Choroid plexus epithelial cell (primary cell): ENCODE measurements at regions not wholly inside any gene's neighbourhood (a gene's known extent, or its start where the extent isn't known, plus 50 kb on each side); places are given as distances from the start of the nearest gene placed in this dataset.

Experiments
- DNase-seq: peaks from one replicate; pipeline ENCODE4 v3.0.0-alpha.2; 2010; ENCODE audit warnings: low read depth
- H3K4me3 ChIP-seq: 2 replicates; pipeline ENCODE4 v1.5.1; 2011; ENCODE audit warnings: low read depth, mild to moderate bottlenecking, control low read depth, low read length, moderate library complexity
- CTCF ChIP-seq: conservative IDR thresholded peaks from 2 replicates; pipeline ENCODE4 v1.5.1; 2011; ENCODE audit warnings: low read depth, mild to moderate bottlenecking, control low read depth, inconsistent platforms, low read length, moderate library complexity

GRCh38 chr12:125201940-125202339, 136.7 kb downstream of the AACS start:
- DNase-seq: no peak
- H3K4me3 ChIP-seq: no peak overlapping the region
- TF ChIP-seq CTCF: no peak

- no peak overlapping the region for H3K4me3 ChIP-seq
- no peak for TF ChIP-seq CTCF
- no peak for DNase-seq
Measured at GRCh38 chr12:125202421-125202820, 137.2 kb downstream of the AACS start.

GRCh38 chr12:125203145-125203765, 138.0 kb downstream of the AACS start:
- H3K4me3 ChIP-seq: no peak overlapping the region
- DNase-seq: peak; percentile 40
- peak; percentile 71 for TF ChIP-seq CTCF

GRCh38 chr12:125205386-125205785, 140.2 kb downstream of the AACS start:
- TF ChIP-seq CTCF: no peak
- DNase-seq: no peak
- no peak overlapping the region for H3K4me3 ChIP-seq

- H3K4me3 ChIP-seq: no peak overlapping the region
- no peak for TF ChIP-seq CTCF
- no peak for DNase-seq
Measured at GRCh38 chr12:125206711-125207110, 141.5 kb downstream of the AACS start.

- TF ChIP-seq CTCF: no peak
- H3K4me3 ChIP-seq: no peak overlapping the region
- DNase-seq: no peak
Measured at GRCh38 chr12:125208334-125208733, 143.1 kb downstream of the AACS start.

GRCh38 chr12:125208942-125209341, 143.7 kb downstream of the AACS start:
- DNase-seq: no peak
- no peak for TF ChIP-seq CTCF
- H3K4me3 ChIP-seq: no peak overlapping the region
